PC-3 (cell line): ENCODE measurements at regions not wholly inside any gene's neighbourhood (a gene's known extent, or its start where the extent isn't known, plus 50 kb on each side); places are given as distances from the start of the nearest gene placed in this dataset.
A peak's percentile ranks its signal among the peaks of the same experiment; 100 is the strongest.

ENCODE experiments used
- ATAC-seq: fragments of 200-7000 bp; cut with Tn5 transposase; 2 replicates; pipeline ENCODE4 v1.9.1; 2020; ENCODE audit warnings: mild to moderate bottlenecking, moderate library complexity
- BruUV-seq: library from RNA; stranded (reverse); fragments of 400-500 nt; replicated peaks from 2 replicates; lab custom pipeline; 2021; lab: Mats Ljungman, UMichigan
- CTCF ChIA-PET: fragments of 300-600 bp; sonication (Branson Sonifier 250); formaldehyde crosslinking; loops from one replicate; lab custom pipeline; 2022; ENCODE audit warnings: antibody characterized with exemption; lab: Charles Lee
- POLR2A ChIA-PET: fragments of 300-600 bp; sonication (Branson Sonifier 250); formaldehyde crosslinking; loops from one replicate; lab custom pipeline; 2022; ENCODE audit warnings: antibody characterized with exemption; ENCODE audit not compliant: unreplicated experiment; lab: Charles Lee
- DNase-seq: peaks from one replicate; pipeline ENCODE4 v3.0.0-alpha.2; 2015
- H2AFZ ChIP-seq: fragments of 300-600 bp; sonication (generic); 2 replicates; pipeline ENCODE4 v1.6.0; 2016; ENCODE audit warnings: antibody characterized with exemption, low read length
- H3F3A ChIP-seq: fragments of 300-600 bp; sonication (generic); one replicate; pipeline ENCODE4 v1.6.0; 2017; ENCODE audit warnings: antibody characterized with exemption, low read length, control low read depth, mild to moderate bottlenecking; ENCODE audit not compliant: unreplicated experiment
- H3K27ac ChIP-seq: fragments of 300-600 bp; sonication (generic); 2 replicates; pipeline ENCODE4 v1.5.1; 2016; ENCODE audit warnings: mild to moderate bottlenecking, low read length
- H3K27me3 ChIP-seq: fragments of 300-600 bp; sonication (generic); 2 replicates; pipeline ENCODE4 v1.6.1; 2016; ENCODE audit warnings: low read length, mixed read lengths
- H3K36me3 ChIP-seq: fragments of 300-600 bp; sonication (generic); 2 replicates; pipeline ENCODE4 v1.6.1; 2016; ENCODE audit warnings: low read depth, mixed run types, low read length, mixed read lengths
- H3K4me1 ChIP-seq: fragments of 300-600 bp; sonication (generic); 2 replicates; pipeline ENCODE4 v1.5.1; 2016; ENCODE audit warnings: low read length; ENCODE audit not compliant: insufficient read depth
- H3K4me2 ChIP-seq: fragments of 300-600 bp; sonication (generic); 2 replicates; pipeline ENCODE4 v1.6.0; 2016; ENCODE audit warnings: low read length
- H3K4me3 ChIP-seq: fragments of 300-600 bp; sonication (generic); 2 replicates; pipeline ENCODE4 v1.5.1; 2016; ENCODE audit warnings: mild to moderate bottlenecking, low read length, mixed read lengths
- H3K79me2 ChIP-seq: fragments of 300-600 bp; sonication (generic); 2 replicates; pipeline ENCODE4 v1.6.1; 2017; ENCODE audit warnings: low read length, mixed read lengths
- H3K9ac ChIP-seq: fragments of 300-600 bp; sonication (generic); 2 replicates; pipeline ENCODE4 v1.6.0; 2016; ENCODE audit warnings: mild to moderate bottlenecking, low read length
- H3K9me2 ChIP-seq: fragments of 300-600 bp; sonication (generic); replicated peaks from 2 replicates; pipeline ENCODE4 v1.6.1; 2016; ENCODE audit warnings: mixed run types, low read length, mixed read lengths
- H3K9me3 ChIP-seq: fragments of 300-600 bp; sonication (generic); 2 replicates; pipeline ENCODE4 v1.6.1; 2016; ENCODE audit warnings: low read length, mixed read lengths
- H4K20me1 ChIP-seq: fragments of 300-600 bp; sonication (generic); 2 replicates; pipeline ENCODE4 v1.6.1; 2016; ENCODE audit warnings: low read length, mixed read lengths
- CTCF ChIP-seq: fragments of 300-600 bp; sonication (generic); conservative IDR thresholded peaks from 2 replicates; pipeline ENCODE4 v1.5.1; 2017; ENCODE audit warnings: antibody characterized with exemption, low read depth, mild to moderate bottlenecking, low read length
- EZH2 ChIP-seq: fragments of 300-600 bp; sonication (generic); IDR thresholded peaks from one replicate; pipeline ENCODE4 v1.6.1; 2017; ENCODE audit warnings: antibody characterized with exemption, mild to moderate bottlenecking, low read length; ENCODE audit not compliant: unreplicated experiment
- EZH2phosphoT487 ChIP-seq: fragments of 300-600 bp; sonication (generic); IDR thresholded peaks from 2 replicates; pipeline ENCODE4 v1.6.1; 2018; ENCODE audit warnings: mild to moderate bottlenecking, antibody characterized with exemption, low read length, borderline replicate concordance
- intact Hi-C: fragments of 100-400 bp; cut with micrococcal nuclease; formaldehyde crosslinking; loops from 2 replicates; pipeline ENCODE4 v1.9.0; 2023

DNA sequence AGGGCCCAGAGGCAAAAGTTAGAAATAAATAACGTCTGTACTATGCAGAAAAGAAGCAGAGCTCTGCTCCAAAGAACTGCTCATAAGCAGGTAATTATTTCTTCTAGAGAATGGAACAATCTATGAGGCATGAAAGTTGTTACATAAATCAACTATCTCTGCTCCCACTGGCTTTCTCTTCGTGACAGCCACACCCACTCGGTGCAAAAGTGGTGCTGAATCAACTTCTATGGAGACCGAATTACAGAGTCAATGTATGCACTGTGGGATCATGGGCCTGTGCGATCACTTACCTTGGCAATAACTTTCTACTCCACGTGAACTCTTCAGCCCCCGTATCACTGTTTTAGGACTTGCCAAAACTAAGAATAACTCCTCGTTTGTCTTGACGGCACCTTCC, 99.4 kb upstream of the ATXN3L start:
- Histone ChIP-seq H3K36me3 (no peaks in the 10 kb centered on the region), H3K4me2 (no peak overlapping the region), H3K4me3 (no peak overlapping the region), H2AFZ (peak overlapping the region; percentile 51), H3K27ac (peak overlapping the region; percentile 68), H3K4me1 (peaks cover 14% of the 10 kb centered on the region), H4K20me1 (no peaks in the 10 kb centered on the region), H3K9ac (no peak overlapping the region), H3K9me2 (no peaks in the 10 kb centered on the region), H3K9me3 (no peaks in the 10 kb centered on the region), H3K79me2 (no peaks in the 10 kb centered on the region), H3K27me3 (no peaks in the 10 kb centered on the region), H3F3A (no peaks in the 10 kb centered on the region)
- ChIA-PET CTCF (no interaction called here), POLR2A (no interaction called here)
- intact Hi-C loops: no loop called here
- TF ChIP-seq EZH2phosphoT487 (no peak), CTCF (no peak), EZH2 (no peak)
- ATAC-seq (no peak), DNase-seq (no peak)
- BruUV-seq: no TSS peak

DNA sequence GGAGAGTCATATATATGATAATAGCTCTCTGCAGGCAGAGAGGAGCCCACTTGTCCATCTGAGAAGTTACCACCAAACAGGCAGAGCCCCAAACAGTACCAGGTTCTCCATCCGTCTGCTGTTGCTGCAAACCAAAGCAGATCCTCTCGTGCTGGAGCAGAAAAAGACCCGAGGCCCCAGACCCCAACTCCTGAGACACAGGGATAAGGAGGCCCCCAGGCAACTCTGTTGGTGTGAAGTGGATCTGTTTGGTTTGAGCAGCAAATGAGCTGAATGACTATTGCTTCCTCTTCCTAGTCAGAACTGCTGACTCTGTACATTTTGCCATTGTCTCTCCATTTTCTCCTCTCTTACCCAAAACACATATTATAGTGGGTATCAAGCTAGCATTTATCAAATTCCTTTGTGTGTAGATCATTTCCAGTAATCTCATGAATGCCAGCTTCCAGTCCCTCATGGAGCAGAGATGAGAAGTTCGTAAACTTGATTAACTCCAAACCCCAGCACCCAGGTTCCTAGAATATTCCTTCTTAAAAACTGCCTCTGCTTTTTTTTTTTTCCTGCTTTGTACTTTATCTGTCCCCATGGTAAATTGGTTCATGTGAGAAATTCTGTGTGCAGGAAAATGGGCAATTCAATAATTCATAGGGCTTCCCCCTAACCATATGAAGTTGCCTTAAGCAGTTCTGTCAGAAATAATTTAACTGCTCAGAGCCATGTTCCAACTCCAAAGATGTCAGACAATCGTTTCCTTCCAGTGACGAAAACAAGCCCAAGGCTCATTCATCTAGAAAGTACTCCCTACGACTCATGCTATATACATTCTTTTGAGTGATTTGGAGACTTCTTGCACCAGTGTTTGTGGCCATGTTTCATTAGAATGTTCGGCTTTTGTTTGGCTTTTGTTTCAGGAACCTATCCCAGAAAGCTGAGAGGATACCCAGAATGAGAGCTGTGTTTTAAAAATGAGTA, 98.6 kb upstream of the ATXN3L start:
- DNase-seq: peak; percentile 45
- peak; percentile 60 for ATAC-seq
- H3K27ac ChIP-seq: peak overlapping the region; percentile 68
- no peaks in the 10 kb centered on the region for H3F3A ChIP-seq
- H3K4me2 ChIP-seq: peak overlapping the region; percentile 13
- CTCF ChIA-PET: interaction anchor here (0.8 kb wide), 1 partner anchor 12 kb away, joined by 3 read pairs; no protein-coding TSS in a partner anchor
- H2AFZ ChIP-seq: peak overlapping the region; percentile 51
- H3K9ac ChIP-seq: no peak overlapping the region
- POLR2A ChIA-PET: no interaction called here
- H3K9me2 ChIP-seq: no peaks in the 10 kb centered on the region
- H3K9me3 ChIP-seq: no peaks in the 10 kb centered on the region
- H4K20me1 ChIP-seq: no peaks in the 10 kb centered on the region
- BruUV-seq: no TSS peak
- intact Hi-C loops: no loop called here
- peaks cover 14% of the 10 kb centered on the region for H3K4me1 ChIP-seq
- H3K36me3 ChIP-seq: no peaks in the 10 kb centered on the region
- H3K27me3 ChIP-seq: no peaks in the 10 kb centered on the region
- H3K4me3 ChIP-seq: no peak overlapping the region
- TF ChIP-seq EZH2phosphoT487 (no peak), CTCF (no peak), EZH2 (no peak)
- no peaks in the 10 kb centered on the region for H3K79me2 ChIP-seq

DNA sequence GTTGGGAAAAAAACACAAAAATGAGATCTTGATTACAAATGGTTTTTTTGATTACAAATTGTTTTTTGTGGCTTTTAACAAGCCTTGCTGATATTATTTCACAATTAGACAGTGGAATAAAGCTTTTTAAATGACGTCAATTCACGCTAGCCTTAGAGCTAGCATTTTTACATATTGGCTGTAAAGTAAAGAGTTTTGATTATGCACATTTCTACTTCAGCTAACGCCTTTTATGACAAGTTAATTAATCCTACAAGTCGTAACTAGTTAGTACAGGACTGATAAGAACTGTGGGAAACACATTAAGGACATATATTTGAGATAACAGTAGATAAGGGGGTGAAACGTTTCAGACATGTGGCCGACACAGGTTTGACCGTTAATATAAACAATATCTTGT, 95.7 kb upstream of the ATXN3L start:
- H3K36me3 ChIP-seq: no peaks in the 10 kb centered on the region
- no TSS peak for BruUV-seq
- H3K4me3 ChIP-seq: no peak overlapping the region
- POLR2A ChIA-PET: no interaction called here
- H3K9ac ChIP-seq: no peak overlapping the region
- no peaks in the 10 kb centered on the region for H3K9me2 ChIP-seq
- DNase-seq: no peak
- H3K4me2 ChIP-seq: no peak overlapping the region
- H3F3A ChIP-seq: no peaks in the 10 kb centered on the region
- no peaks in the 10 kb centered on the region for H3K9me3 ChIP-seq
- ATAC-seq: no peak
- H3K79me2 ChIP-seq: no peaks in the 10 kb centered on the region
- H2AFZ ChIP-seq: no peak overlapping the region
- H3K4me1 ChIP-seq: peaks cover 14% of the 10 kb centered on the region
- H4K20me1 ChIP-seq: no peaks in the 10 kb centered on the region
- intact Hi-C loops: no loop called here
- CTCF ChIA-PET: no interaction called here
- TF ChIP-seq EZH2: no peak
- TF ChIP-seq CTCF: no peak
- no peak for TF ChIP-seq EZH2phosphoT487
- no peak overlapping the region for H3K27ac ChIP-seq
- no peaks in the 10 kb centered on the region for H3K27me3 ChIP-seq
